ENCODE measurements at regions not wholly inside any gene's neighbourhood (a gene's known extent, or its start where the extent isn't known, plus 50 kb on each side); places are given as distances from the start of the nearest gene placed in this dataset.
"Not testable (repeated sequence)": the region's sequence is repeated elsewhere in the genome, so short reads cannot be mapped to it uniquely, and the experiment has no call there.

GRCh38 chr4:33130662-33131061 is 2410.5 kb downstream of the PCDH7 start:
- not testable (repeated sequence) for DNase-seq

DNA sequence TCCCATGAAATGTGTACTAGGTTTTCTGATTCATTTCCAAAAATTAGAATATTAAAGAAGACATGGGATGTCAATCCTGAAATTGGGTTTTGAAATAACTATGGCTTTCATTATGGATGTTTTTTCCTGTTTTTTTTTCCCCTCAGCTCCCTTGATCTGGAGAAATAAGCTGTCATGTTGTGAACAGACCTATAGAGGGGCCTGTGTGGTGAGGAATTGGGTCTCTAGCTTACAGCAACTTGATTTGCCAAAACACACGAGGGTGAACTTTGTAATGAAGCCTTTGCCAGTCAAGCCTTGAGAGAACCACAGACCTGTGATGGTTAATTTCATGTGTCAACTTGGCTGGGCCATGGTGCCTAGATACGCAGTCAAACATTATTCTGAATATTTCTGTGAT is 2413.6 kb downstream of the PCDH7 start:
- DNase-seq: no peak

DNA sequence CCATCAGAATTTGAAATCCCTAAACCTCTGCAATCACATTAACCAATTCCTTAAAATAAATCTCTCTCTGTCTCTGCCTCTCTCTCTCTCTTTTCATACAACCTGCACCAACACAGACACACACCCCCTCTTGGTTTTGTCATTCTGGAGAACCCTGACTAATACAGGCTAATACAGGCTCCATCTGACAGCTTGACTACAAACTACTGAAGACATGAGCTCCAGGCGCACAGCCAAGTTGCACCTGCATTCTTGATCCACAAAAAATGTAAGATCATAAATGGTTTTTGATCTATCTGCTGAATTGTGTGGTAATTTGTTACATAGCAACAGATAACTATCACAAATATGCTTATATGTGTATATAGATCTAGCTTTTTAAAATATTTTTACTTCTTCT is 2414.2 kb downstream of the PCDH7 start:
- DNase-seq: peak; percentile 6

GRCh38 chr4:33149658-33150524 is 2429.7 kb downstream of the PCDH7 start:
- DNase-seq: no peak

- DNase-seq: no peak
Measured at GRCh38 chr4:33150525-33150910, 2430.3 kb downstream of the PCDH7 start.

GRCh38 chr4:33160126-33160525 is 2440.0 kb downstream of the PCDH7 start:
- peak; percentile 61 for DNase-seq

DNA sequence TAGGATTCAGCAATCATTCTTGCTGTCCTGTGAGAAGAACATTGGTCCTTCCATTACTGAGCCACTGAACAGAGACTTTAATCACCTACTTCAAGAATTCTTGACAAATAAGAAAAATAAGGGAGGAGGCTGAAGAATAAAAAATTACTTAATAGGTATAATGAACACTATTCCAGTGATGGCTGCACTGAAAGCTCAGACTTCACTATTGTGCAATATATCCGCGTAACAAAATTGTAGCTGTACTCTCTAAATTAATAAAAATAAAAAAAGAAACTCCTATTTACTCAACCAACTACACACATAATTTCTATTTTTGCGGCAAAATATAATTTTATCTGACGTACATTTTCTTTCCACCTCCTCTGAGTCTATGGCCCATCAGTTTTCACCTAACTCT is 2441.0 kb downstream of the PCDH7 start:
- DNase-seq: no peak

GRCh38 chr4:33162122-33162521 is 2442.0 kb downstream of the PCDH7 start:
- no peak for DNase-seq

- DNase-seq: no peak
Measured at GRCh38 chr4:33171873-33172525, 2451.8 kb downstream of the PCDH7 start.

- DNase-seq: no peak
Measured at GRCh38 chr4:33176566-33176965, 2456.4 kb downstream of the PCDH7 start.

DNA sequence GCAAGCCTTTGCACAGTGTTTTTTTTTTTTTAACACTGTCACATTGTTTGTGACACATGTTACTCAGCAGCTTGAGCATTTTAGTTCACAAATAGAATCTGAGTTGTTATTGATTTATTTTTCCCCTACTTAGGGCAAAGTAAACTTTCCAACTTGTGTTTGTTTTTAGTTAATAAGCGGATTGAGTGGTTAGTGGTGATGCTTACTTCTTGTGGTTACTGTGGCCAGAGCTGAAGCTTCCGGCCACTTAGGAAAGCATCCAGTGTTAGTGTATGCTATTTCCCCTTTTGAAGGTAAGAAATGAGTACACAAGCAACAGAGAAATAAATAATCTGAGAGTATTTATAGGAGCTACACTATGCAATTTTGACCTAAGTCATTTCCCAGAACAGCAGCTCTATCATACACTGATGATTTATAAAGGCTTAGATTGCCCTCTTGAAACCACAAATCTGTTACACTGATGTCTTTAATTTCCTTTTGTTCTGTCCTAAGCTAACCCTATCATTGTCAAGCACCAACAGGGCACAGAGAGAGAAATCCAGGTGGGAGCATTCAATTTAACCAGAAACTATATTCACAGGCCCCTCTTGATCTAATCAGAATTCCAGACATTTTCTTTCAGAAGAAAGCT is 2464.6 kb downstream of the PCDH7 start:
- no peak for DNase-seq

GRCh38 chr4:33187035-33187434 is 2466.9 kb downstream of the PCDH7 start:
- DNase-seq: no peak

GRCh38 chr4:33188733-33189132 is 2468.6 kb downstream of the PCDH7 start:
- no peak for DNase-seq

- DNase-seq: no peak
Measured at GRCh38 chr4:33189169-33189568, 2469.0 kb downstream of the PCDH7 start.

DNA sequence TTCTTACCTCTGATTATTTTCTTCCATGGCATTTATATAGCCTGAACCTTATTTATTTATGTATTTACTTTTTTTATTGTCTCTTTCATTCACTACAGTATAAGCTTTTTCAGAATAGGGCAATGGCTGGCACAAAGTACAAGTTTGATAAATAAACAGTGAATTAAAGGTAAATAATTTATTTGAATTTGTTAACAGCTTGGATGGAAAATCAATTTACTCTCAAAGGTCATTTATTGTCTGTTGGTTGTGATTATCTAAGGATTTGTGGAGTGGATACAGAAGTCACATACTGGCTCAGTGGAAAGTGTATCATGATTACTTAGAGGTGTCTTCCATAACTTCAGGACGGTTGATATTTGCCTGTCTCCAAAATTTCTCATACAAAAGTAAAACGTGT is 2472.9 kb downstream of the PCDH7 start:
- DNase-seq: no peak

DNA sequence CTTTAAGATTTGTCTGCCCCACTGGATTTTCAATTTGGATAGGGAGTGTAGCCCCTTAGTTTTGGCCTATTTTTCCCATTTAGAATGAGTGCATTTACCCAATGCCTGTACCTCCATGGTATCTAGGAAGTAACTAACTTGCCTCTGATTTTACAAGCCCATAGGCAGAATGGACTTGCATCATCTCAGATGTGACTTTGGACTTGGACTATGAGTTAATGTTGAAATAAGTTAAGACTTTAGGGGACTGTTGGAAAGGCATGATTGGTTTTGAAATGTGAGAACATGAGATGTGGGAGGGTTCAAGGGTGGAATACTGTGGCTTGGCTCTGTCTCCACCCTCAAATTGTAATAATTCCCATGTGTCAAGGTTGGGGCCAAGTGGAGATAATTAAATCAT is 2480.2 kb downstream of the PCDH7 start:
- DNase-seq: peak; percentile 1

- no peak for DNase-seq
Measured at GRCh38 chr4:33218238-33218637, 2498.1 kb downstream of the PCDH7 start.

GRCh38 chr4:33226133-33226532 is 2506.0 kb downstream of the PCDH7 start:
- DNase-seq: no peak

DNA sequence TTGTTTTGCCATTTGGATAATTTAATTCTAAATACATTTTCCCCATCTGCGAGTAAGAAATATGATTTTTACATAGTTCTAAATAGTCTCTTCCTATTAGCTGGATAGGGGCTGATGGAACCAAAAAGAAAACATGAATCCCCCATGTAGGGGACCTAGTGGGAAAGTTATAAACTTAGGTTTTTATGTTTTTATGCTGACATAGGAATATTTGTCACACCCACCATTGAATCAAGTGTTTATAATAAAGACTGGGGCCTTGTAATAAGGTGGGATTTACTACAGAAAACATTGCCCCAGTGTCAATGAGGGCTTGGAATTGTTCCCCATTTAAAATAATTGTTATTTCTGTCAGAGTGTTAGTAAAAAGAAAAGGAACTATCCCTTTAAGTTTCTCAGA is 2506.6 kb downstream of the PCDH7 start:
- DNase-seq: no peak

GRCh38 chr4:33255094-33255493 is 2534.9 kb downstream of the PCDH7 start:
- no peak for DNase-seq

DNA sequence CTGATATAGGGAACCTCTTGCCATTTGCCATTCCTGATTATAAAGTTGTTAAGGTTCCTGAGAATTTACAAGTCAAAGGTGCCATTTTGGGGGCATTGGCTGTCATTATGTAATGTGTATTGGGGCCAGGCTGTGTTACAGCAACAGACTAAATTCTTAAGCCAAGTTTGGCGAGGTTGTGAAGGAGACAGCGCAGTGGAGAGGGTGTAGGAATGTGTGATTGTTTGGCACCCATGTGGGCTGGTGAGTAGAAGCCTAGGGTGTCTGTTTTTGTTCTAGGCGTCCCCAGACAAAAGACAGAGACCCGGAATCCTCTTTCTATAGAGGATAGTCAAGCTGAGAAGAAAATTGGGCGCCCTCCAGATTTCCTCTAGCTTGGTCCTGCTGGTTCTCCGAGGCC is 2535.3 kb downstream of the PCDH7 start:
- DNase-seq: no peak

DNA sequence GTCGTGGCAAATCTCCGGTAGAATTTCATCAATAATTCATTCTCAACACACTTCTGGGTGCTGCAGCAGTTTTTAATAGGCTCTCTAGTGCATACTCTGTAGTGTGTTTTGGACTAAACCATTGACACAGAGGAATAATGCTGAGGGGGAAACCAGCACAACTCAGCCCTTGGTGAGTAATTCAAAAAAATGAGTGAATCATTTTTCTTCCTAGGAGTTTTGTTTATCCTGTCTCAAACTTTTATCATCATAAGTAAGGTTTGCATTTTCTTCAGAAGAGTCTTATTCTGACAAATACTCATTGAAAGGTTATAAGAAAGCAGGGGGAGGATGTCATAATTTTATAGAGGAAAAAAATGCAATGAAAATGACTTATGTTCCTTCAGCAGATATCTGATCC is 2542.7 kb downstream of the PCDH7 start:
- DNase-seq: peak; percentile 64

DNA sequence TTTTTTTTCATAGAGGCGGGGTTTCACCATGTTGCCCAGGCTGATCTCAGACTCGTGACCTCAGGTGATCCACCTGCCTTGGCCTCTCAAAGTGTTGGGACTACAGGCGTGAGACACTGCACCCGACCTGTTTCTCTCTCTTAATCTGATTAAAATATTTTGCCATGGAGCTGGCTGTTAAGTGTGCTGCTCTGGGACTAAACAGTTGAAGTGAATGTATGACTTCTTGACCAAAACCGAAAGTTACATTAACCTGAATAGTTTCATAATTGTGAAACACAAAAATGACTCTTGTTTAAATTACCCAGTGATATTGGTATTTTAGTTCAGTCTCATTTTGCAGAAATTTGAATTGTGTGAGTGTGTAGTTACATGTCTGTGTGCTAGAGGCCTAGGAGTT is 2548.6 kb downstream of the PCDH7 start:
- DNase-seq: no peak

GRCh38 chr4:33270403-33270802 is 2550.2 kb downstream of the PCDH7 start:
- no peak for DNase-seq
